Lung (tissue), 11 donors: ENCODE measurements at regions not wholly inside any gene's neighbourhood (a gene's known extent, or its start where the extent isn't known, plus 50 kb on each side); places are given as distances from the start of the nearest gene placed in this dataset.

Experiments used
- ATAC-seq: fragments of 200-7000 bp; cut with Tn5 transposase; one replicate; pipeline ENCODE4 v1.9.1; 2020; ENCODE audit warnings: moderate number of reproducible peaks; ENCODE audit not compliant: insufficient read depth, low FRiP score
- DNase-seq, 3 donors: peaks; one replicate each; pipeline ENCODE4 v3.0.0-alpha.2; 2013 to 2017
- H3K27ac ChIP-seq, 2 donors: one replicate each; pipeline ENCODE4 v1.5.1; 2013; ENCODE audit warnings: mild to moderate bottlenecking in 2 of 2, moderate library complexity in 2 of 2, control low read depth in 1 of 2, inconsistent platforms in 1 of 2, low read depth in 1 of 2, low read length in 1 of 2
- H3K27me3 ChIP-seq, 3 donors: one replicate each; pipeline ENCODE4 v1.5.1; 2013; ENCODE audit warnings: low read length in 2 of 3; ENCODE audit not compliant: control insufficient read depth in 3 of 3, insufficient read depth in 3 of 3
- H3K36me3 ChIP-seq, 4 donors: one replicate each; pipeline ENCODE4 v1.5.1; 2013; ENCODE audit warnings: low read length in 4 of 4, mild to moderate bottlenecking in 1 of 4, moderate library complexity in 1 of 4; ENCODE audit not compliant: control insufficient read depth in 4 of 4, insufficient read depth in 4 of 4
- H3K4me1 ChIP-seq, 5 donors: one replicate each; pipeline ENCODE4 v1.5.1; 2013; ENCODE audit warnings: low read length in 5 of 5, mild to moderate bottlenecking in 2 of 5, moderate library complexity in 1 of 5; ENCODE audit not compliant: control insufficient read depth in 5 of 5, insufficient read depth in 5 of 5
- H3K4me3 ChIP-seq: one replicate; pipeline ENCODE4 v1.5.1; 2013; ENCODE audit warnings: mild to moderate bottlenecking, control low read depth, moderate library complexity
- H3K9ac ChIP-seq, 2 donors: one replicate each; pipeline ENCODE4 v1.5.1; 2013; ENCODE audit warnings: low read length in 2 of 2, control low read depth in 1 of 2; ENCODE audit not compliant: insufficient read depth in 1 of 2
- H3K9me3 ChIP-seq, 4 donors: one replicate each; pipeline ENCODE4 v1.5.1; 2013; ENCODE audit warnings: low read length in 3 of 4, mild to moderate bottlenecking in 1 of 4, moderate library complexity in 1 of 4; ENCODE audit not compliant: control insufficient read depth in 4 of 4, insufficient read depth in 3 of 4
- CTCF ChIP-seq: IDR thresholded peaks from 2 replicates; pipeline ENCODE4 v1.5.1; 2012; ENCODE audit warnings: mild to moderate bottlenecking; ENCODE audit errors: control extremely low read depth, extremely low read depth
- WGBS, 2 donors: extraction: QIAGEN DNeasy Blood & Tissue Kit; methylation state at CpG; one replicate each; pipeline ENCODE4 v1.1.7; 2013; 5-methylcytosine and 5-hydroxymethylcytosine counted together
- donor health status: control.
- donor health status: control.
- donor health status: Bipolar disorder and iron deficiency.
- donor health status: healthy.
- donor health status: DM: yes; HTN: yes; CAD: no.

- Histone ChIP-seq H3K9ac (no peak overlapping the region), H3K4me3 (no peak overlapping the region), H3K9me3 (peaks cover 0 to 6% (median 2%) of the 10 kb centered on the region in 4 donors), H3K4me1 (no peaks in the 10 kb centered on the region), H3K27ac (no peak overlapping the region), H3K27me3 (no peaks in the 10 kb centered on the region), H3K36me3 (no peaks in the 10 kb centered on the region)
- no peak for DNase-seq
- no peak for TF ChIP-seq CTCF
- ATAC-seq, result no peak
Observed at GRCh38 chr4:97360733-97361132, 782.5 kb downstream of the STPG2 start.

GRCh38 chr4:97367878-97368277 is 775.4 kb downstream of the STPG2 start:
- peak in 2 of 3 donors; percentile 1 to 6 for DNase-seq
- Histone ChIP-seq H3K4me1 (no peaks in the 10 kb centered on the region), H3K27ac (no peak overlapping the region), H3K4me3 (no peak overlapping the region), H3K9ac (no peak overlapping the region), H3K36me3 (no peaks in the 10 kb centered on the region), H3K9me3 (peaks cover 0 to 6% (median under 1%) of the 10 kb centered on the region in 4 donors), H3K27me3 (no peaks in the 10 kb centered on the region)
- no peak for ATAC-seq
- no peak for TF ChIP-seq CTCF

- H3K9me3 ChIP-seq, result peaks cover 0 to 4% (median 0%) of the 10 kb centered on the region in 4 donors
- no peak for DNase-seq
- TF ChIP-seq CTCF, result no peak
- WGBS, 2 donors, result 61 to 76% methylated on average over 3 of the region's 3 CpGs
- H3K36me3 ChIP-seq, result no peaks in the 10 kb centered on the region
- H3K9ac ChIP-seq, result no peak overlapping the region
- no peak overlapping the region for H3K4me3 ChIP-seq
- no peak overlapping the region for H3K27ac ChIP-seq
- ATAC-seq, result no peak
- H3K4me1 ChIP-seq, result no peaks in the 10 kb centered on the region
- no peaks in the 10 kb centered on the region for H3K27me3 ChIP-seq
Observed at GRCh38 chr4:97370568-97370967, 772.7 kb downstream of the STPG2 start.

- no peaks in the 10 kb centered on the region for H3K9me3 ChIP-seq
- no peak for TF ChIP-seq CTCF
- no peak overlapping the region for H3K4me3 ChIP-seq
- no peak overlapping the region for H3K9ac ChIP-seq
- H3K27me3 ChIP-seq, result no peaks in the 10 kb centered on the region
- no peaks in the 10 kb centered on the region for H3K4me1 ChIP-seq
- 73 to 84% methylated on average over 1 of the region's 1 CpG for WGBS, 2 donors
- no peak overlapping the region for H3K27ac ChIP-seq
- DNase-seq (no peak), ATAC-seq (no peak)
- no peaks in the 10 kb centered on the region for H3K36me3 ChIP-seq
Observed at GRCh38 chr4:97374526-97374925, 768.8 kb downstream of the STPG2 start.
